NOMO-1 (cell line): ENCODE measurements at regions not wholly inside any gene's neighbourhood (a gene's known extent, or its start where the extent isn't known, plus 50 kb on each side); places are given as distances from the start of the nearest gene placed in this dataset.

Source experiments
- DNase-seq, 2 experiments: peaks; one replicate each; lab custom pipeline; 2025; ENCODE audit not compliant: unreplicated experiment in 2 of 2; lab: John Stamatoyannopoulos, UW

GRCh38 chr12:68499616-68500015, 111.1 kb upstream of the RAP1B start:
- DNase-seq = no peak

DNA sequence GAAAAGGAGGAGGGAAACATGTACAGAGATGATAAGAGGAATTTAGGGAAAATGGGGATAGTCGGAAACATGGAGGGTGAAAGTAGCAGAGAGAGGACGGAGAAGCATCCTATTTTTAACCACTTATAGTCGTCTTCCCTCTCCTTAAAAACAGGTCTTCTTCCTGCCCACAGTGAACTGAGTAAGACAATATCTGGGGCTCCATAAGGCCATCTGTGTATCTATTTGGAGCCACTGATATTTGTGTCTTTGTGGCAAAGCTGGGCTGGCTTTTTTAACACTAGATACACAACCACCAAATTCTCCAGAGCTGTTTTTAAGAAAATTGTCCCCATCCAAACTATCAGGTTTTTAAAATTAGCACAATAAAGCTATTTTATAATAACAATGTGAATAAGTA, 109.5 kb upstream of the RAP1B start:
- no peak for DNase-seq

DNA sequence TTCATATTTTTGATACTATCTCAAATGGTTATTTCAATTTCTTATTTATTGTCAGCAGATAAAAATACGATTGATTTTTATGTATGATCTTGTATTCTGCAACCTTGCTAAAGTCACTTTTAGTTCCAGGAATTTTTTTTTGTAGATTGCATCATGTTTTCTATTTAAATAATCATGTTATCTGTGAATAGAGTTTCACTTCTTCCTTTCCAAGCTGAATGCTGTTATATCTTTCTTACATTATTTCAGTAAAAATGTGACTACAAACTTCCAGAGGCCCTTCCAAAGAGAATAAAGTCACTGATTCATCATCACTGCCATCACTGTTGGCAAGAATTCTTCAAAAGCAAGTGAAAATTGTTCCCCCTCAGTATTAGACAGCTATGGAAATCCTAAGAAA, 104.7 kb upstream of the RAP1B start:
- DNase-seq = peak in 1 of 2 experiments; percentile 75

DNA sequence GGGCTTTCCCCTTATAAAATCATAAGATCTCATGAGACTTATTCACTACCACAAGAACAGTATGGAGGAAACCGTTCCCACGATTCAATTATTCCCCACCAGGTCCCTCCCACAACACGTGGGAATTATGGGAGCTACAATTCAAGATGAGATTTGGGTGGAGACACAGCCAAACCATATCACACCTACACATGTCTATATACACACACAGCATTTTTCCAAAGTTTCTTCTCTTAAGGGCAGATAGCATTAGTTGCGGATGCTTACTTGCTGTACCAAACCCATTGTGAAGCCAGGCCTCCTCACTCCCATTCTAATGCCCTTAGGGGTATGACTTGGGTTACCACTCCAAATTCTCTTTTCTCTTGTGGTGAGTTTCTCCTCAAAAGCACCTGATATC, 104.1 kb upstream of the RAP1B start:
- DNase-seq = no peak

GRCh38 chr12:68507657-68508056, 103.0 kb upstream of the RAP1B start:
- DNase-seq = no peak

DNA sequence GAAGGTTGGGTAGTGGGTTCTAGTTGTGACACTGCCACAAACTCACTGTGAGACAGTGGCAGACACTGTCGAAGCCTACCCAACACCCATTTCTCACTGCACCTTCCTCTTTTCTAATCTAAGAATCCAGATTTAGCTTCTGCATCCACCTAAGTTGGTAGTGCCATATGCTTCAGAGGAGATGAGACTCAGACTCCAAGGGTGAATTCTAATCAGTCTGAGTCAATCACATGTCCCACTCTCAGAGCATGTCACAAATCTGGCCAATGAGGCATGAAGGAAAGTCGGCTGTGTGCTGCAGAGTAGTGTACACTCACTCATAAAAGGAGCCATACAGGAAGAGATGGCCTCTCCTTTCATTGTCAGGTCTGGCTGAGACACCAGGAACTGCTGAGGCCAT, 102.1 kb upstream of the RAP1B start:
- no peak for DNase-seq

GRCh38 chr12:68509242-68509641, 101.5 kb upstream of the RAP1B start:
- DNase-seq = no peak

- DNase-seq = no peak
These were observed 100.3 kb upstream of the RAP1B start for GRCh38 chr12:68510397-68510796.

- DNase-seq = no peak
These were observed 95.8 kb upstream of the RAP1B start for GRCh38 chr12:68514807-68515411.

GRCh38 chr12:68515793-68516192, 94.9 kb upstream of the RAP1B start:
- no peak for DNase-seq

- DNase-seq = no peak
These were observed 89.3 kb upstream of the RAP1B start for GRCh38 chr12:68521321-68521839.

GRCh38 chr12:68521848-68522502, 88.7 kb upstream of the RAP1B start:
- DNase-seq = no peak

DNA sequence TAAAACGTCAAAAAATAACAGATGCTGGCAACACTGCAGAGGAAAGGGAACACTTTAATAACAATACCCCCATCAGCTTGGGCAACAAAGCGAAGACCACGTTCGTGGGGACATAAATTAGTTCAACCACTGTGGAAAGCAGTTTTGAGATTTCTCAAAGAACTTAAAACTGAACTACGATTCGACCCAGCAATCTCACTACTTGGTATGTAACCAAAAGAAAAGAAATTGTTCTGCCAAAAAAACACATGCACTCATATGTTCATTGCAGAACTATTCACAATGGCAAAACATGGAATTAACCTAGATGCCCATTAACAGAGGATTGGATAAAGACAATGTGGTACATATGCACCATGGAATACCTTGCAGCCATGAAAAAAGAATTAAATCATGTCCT, 81.2 kb upstream of the RAP1B start:
- DNase-seq = no peak

DNA sequence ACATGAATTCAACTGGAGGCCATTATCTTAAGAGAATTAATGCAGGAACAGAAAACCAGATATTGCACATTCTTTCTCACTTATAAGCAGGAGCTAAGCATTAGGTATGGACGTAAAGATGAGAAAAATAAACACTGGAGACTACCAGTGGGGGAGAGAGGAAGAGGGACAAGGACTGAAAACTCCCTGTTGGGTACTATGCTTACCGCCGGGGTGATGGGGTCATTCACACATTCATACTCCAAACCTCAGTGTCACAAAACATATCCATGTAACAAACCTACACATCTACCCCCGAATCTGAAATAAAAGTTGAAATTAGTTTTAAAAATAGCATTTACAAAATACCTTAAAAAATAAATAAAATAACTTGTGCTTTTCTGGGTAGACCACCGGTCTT, 80.8 kb upstream of the RAP1B start:
- no peak for DNase-seq

GRCh38 chr12:68530299-68530698, 80.4 kb upstream of the RAP1B start:
- DNase-seq = no peak

GRCh38 chr12:68530965-68531364, 79.7 kb upstream of the RAP1B start:
- DNase-seq = no peak

- DNase-seq = peak in 1 of 2 experiments; percentile 24
These were observed 78.4 kb upstream of the RAP1B start for GRCh38 chr12:68532204-68532886.

GRCh38 chr12:68532887-68533248, 77.8 kb upstream of the RAP1B start:
- no peak for DNase-seq

GRCh38 chr12:68534108-68534507, 76.6 kb upstream of the RAP1B start:
- no peak for DNase-seq

GRCh38 chr12:68536885-68537485, 73.7 kb upstream of the RAP1B start:
- no peak for DNase-seq

- DNase-seq = no peak
These were observed 73.1 kb upstream of the RAP1B start for GRCh38 chr12:68537571-68537970.
